IMR-90 (cell line): ENCODE measurements at regions not wholly inside any gene's neighbourhood (a gene's known extent, or its start where the extent isn't known, plus 50 kb on each side); places are given as distances from the start of the nearest gene placed in this dataset.

Experiments
- ATAC-seq: fragments of 200-7000 bp; cut with Tn5 transposase; 2 replicates; pipeline ENCODE4 v1.9.1; 2020; ENCODE audit warnings: low read depth, mild to moderate bottlenecking, moderate library complexity
- BruUV-seq: library from RNA; stranded (reverse); fragments of 400-500 nt; replicated peaks from 2 replicates; lab custom pipeline; 2021; lab: Mats Ljungman, UMichigan
- CTCF ChIA-PET: fragments of 300-600 bp; formaldehyde crosslinking; extraction: SDS; loops from one replicate; lab custom pipeline; 2021; ENCODE audit warnings: antibody characterized with exemption; lab: Yijun Ruan, JAX
- POLR2A ChIA-PET: fragments of 300-600 bp; sonication (Branson Sonifier 250); formaldehyde crosslinking; loops from one replicate; lab custom pipeline; 2022; ENCODE audit warnings: antibody characterized with exemption; ENCODE audit not compliant: unreplicated experiment; lab: Charles Lee
- DNase-seq: peaks from one replicate; pipeline ENCODE4 v3.0.0; 2013
- H2AFZ ChIP-seq: replicated peaks from 2 replicates; pipeline ENCODE3; 2013; ENCODE audit warnings: low read length, mild to moderate bottlenecking; ENCODE audit not compliant: poor library complexity
- H2AK5ac ChIP-seq: 2 replicates; pipeline ENCODE4 v1.6.1; 2013; ENCODE audit warnings: low read depth, low read length, inconsistent platforms
- H2AK9ac ChIP-seq: replicated peaks from 2 replicates; pipeline ENCODE3; 2013; ENCODE audit warnings: mild to moderate bottlenecking, low read depth, low read length, moderate library complexity; ENCODE audit not compliant: poor library complexity
- H2BK120ac ChIP-seq: 2 replicates; pipeline ENCODE4 v1.6.1; 2013; ENCODE audit warnings: low read depth, low read length, inconsistent platforms
- H2BK15ac ChIP-seq: 3 replicates; pipeline ENCODE4 v1.6.1; 2013; ENCODE audit warnings: low read depth, low read length, inconsistent platforms
- H2BK20ac ChIP-seq: 2 replicates; pipeline ENCODE4 v1.6.1; 2013; ENCODE audit warnings: low read depth, mild to moderate bottlenecking, inconsistent platforms, low read length, moderate library complexity
- H2BK5ac ChIP-seq: 2 replicates; pipeline ENCODE4 v1.6.1; 2013; ENCODE audit warnings: mild to moderate bottlenecking, low read depth, low read length, inconsistent platforms; ENCODE audit not compliant: poor library complexity, severe bottlenecking
- H3K14ac ChIP-seq: replicated peaks from 2 replicates; pipeline ENCODE4 v1.6.1; 2013; ENCODE audit warnings: low read depth, low read length, inconsistent platforms
- H3K18ac ChIP-seq: 2 replicates; pipeline ENCODE4 v1.6.1; 2013; ENCODE audit warnings: low read depth, low read length, control low read depth
- H3K23ac ChIP-seq: 2 replicates; pipeline ENCODE4 v1.6.1; 2013; ENCODE audit warnings: low read depth, low read length, inconsistent platforms
- H3K27ac ChIP-seq: 2 replicates; pipeline ENCODE4 v1.5.1; 2013; ENCODE audit warnings: mild to moderate bottlenecking, control low read depth, low read length; ENCODE audit not compliant: insufficient read depth
- H3K27me3 ChIP-seq: 2 replicates; pipeline ENCODE4 v1.6.1; 2013; ENCODE audit warnings: low read length; ENCODE audit not compliant: control insufficient read depth, insufficient read depth
- H3K36me3 ChIP-seq: 2 replicates; pipeline ENCODE4 v1.6.1; 2013; ENCODE audit warnings: low read length, mixed read lengths; ENCODE audit not compliant: control insufficient read depth, insufficient read depth
- H3K4ac ChIP-seq: 2 replicates; pipeline ENCODE4 v1.6.1; 2013; ENCODE audit warnings: low read depth, low read length, inconsistent platforms
- H3K4me1 ChIP-seq: 2 replicates; pipeline ENCODE4 v1.6.1; 2013; ENCODE audit warnings: low read length, mixed read lengths; ENCODE audit not compliant: control insufficient read depth, insufficient read depth
- H3K4me2 ChIP-seq: 2 replicates; pipeline ENCODE4 v1.6.1; 2013; ENCODE audit warnings: low read depth, mild to moderate bottlenecking, control low read depth, low read length, moderate library complexity
- H3K4me3 ChIP-seq: 2 replicates; pipeline ENCODE4 v1.5.1; 2013; ENCODE audit warnings: low read depth, mild to moderate bottlenecking, control low read depth, low read length, moderate library complexity; ENCODE audit not compliant: insufficient read depth
- H3K56ac ChIP-seq: 2 replicates; pipeline ENCODE4 v1.6.1; 2013; ENCODE audit warnings: low read length, inconsistent platforms; ENCODE audit not compliant: insufficient read depth; ENCODE audit errors: extremely low read depth
- H3K79me1 ChIP-seq, 2 experiments: 2 replicates each; pipeline ENCODE4 v1.6.1; 2013; ENCODE audit warnings: low read length in 2 of 2, inconsistent platforms in 1 of 2, low read depth in 1 of 2
- H3K9ac ChIP-seq: 2 replicates; pipeline ENCODE4 v1.6.1; 2013; ENCODE audit warnings: low read depth, low read length, control low read depth
- H3K9me1 ChIP-seq: 2 replicates; pipeline ENCODE4 v1.6.1; 2013; ENCODE audit warnings: low read length, inconsistent platforms; ENCODE audit not compliant: insufficient read depth
- H3K9me3 ChIP-seq: 2 replicates; pipeline ENCODE4 v1.6.1; 2013; ENCODE audit warnings: low read length; ENCODE audit not compliant: control insufficient read depth, insufficient read depth
- H4K20me1 ChIP-seq: 2 replicates; pipeline ENCODE4 v1.6.1; 2013; ENCODE audit warnings: low read length, inconsistent platforms; ENCODE audit not compliant: insufficient read depth
- H4K5ac ChIP-seq: 2 replicates; pipeline ENCODE4 v1.6.1; 2013; ENCODE audit warnings: mild to moderate bottlenecking, low read depth, low read length, control low read depth
- H4K8ac ChIP-seq, 2 experiments: 2 replicates each; pipeline ENCODE4 v1.6.1; 2013; ENCODE audit warnings: low read depth in 2 of 2, low read length in 2 of 2, control low read depth in 1 of 2, inconsistent platforms in 1 of 2
- H4K91ac ChIP-seq: 2 replicates; pipeline ENCODE4 v1.6.1; 2013; ENCODE audit warnings: low read depth, low read length, inconsistent platforms; ENCODE audit not compliant: insufficient read depth
- BHLHE40 ChIP-seq: fragments of 150-350 bp; IDR thresholded peaks from 2 replicates; pipeline ENCODE4 v1.6.1; 2016; ENCODE audit warnings: mild to moderate bottlenecking, low read depth, low read length
- CEBPB ChIP-seq: IDR thresholded peaks from 2 replicates; pipeline ENCODE4 v1.6.1; 2012; ENCODE audit warnings: low read depth, low read length, improper control_type of control experiment
- FOS ChIP-seq: fragments of 150-350 bp; IDR thresholded peaks from 2 replicates; pipeline ENCODE4 v1.6.1; 2016; ENCODE audit warnings: low read depth, low read length
- MAFK ChIP-seq: IDR thresholded peaks from 2 replicates; pipeline ENCODE4 v1.6.1; 2012; ENCODE audit warnings: low read depth, low read length, improper control_type of control experiment
- MXI1 ChIP-seq: IDR thresholded peaks from 2 replicates; pipeline ENCODE4 v1.6.1; 2012; ENCODE audit warnings: low read depth, mild to moderate bottlenecking, low read length, moderate library complexity, borderline replicate concordance
- NFE2L2 ChIP-seq: fragments of 150-350 bp; IDR thresholded peaks from 2 replicates; pipeline ENCODE4 v1.6.1; 2016; ENCODE audit warnings: low read depth, mild to moderate bottlenecking, low read length
- RCOR1 ChIP-seq: IDR thresholded peaks from 2 replicates; pipeline ENCODE4 v1.6.1; 2012; ENCODE audit warnings: mild to moderate bottlenecking, low read length, improper control_type of control experiment; ENCODE audit not compliant: insufficient replicate concordance
- RFX5 ChIP-seq: IDR thresholded peaks from 2 replicates; pipeline ENCODE4 v1.8.0; 2012; ENCODE audit warnings: low read depth, mild to moderate bottlenecking, low read length, moderate library complexity
- WGBS, 2 experiments: methylation state at CpG; one replicate each; pipeline versions ENCODE4 v1.1.5 to v1.1.7; 2013; ENCODE audit warnings: missing lambda C conversion rate in 2 of 2; ENCODE audit not compliant: insufficient read length in 1 of 2; ENCODE audit errors: extremely low coverage in 2 of 2; 5-methylcytosine and 5-hydroxymethylcytosine counted together
- dilution Hi-C: fragments of 300-500 bp; cut with HindIII; formaldehyde crosslinking; loops from one replicate; pipeline ENCODE4 v1.14.3; 2018; ENCODE audit warnings: low sequenced_read_pairs; ENCODE audit not compliant: unreplicated experiment
- in situ Hi-C: fragments of 300-500 bp; cut with MboI; formaldehyde crosslinking; loops from 3 replicates; pipeline ENCODE4 v1.14.3; 2019; ENCODE audit warnings: low sequenced_read_pairs, inconsistent platforms, mixed read lengths
- intact Hi-C: fragments of 100-400 bp; cut with micrococcal nuclease; formaldehyde crosslinking; loops from 2 replicates; pipeline ENCODE4 v1.10.0; 2022
- TF ChIP-seq, protein P1 (sequence below): fragments of 150-350 bp; IDR thresholded peaks from 2 replicates; pipeline ENCODE4 v1.6.1; 2016; ENCODE audit warnings: low read depth, mild to moderate bottlenecking, low read length, moderate library complexity, borderline replicate concordance
- TF ChIP-seq, protein P2 (sequence below): conservative IDR thresholded peaks from 2 replicates; pipeline ENCODE4 v1.5.1; 2012; ENCODE audit warnings: mild to moderate bottlenecking, low read depth, low read length, improper control_type of control experiment

DNA sequence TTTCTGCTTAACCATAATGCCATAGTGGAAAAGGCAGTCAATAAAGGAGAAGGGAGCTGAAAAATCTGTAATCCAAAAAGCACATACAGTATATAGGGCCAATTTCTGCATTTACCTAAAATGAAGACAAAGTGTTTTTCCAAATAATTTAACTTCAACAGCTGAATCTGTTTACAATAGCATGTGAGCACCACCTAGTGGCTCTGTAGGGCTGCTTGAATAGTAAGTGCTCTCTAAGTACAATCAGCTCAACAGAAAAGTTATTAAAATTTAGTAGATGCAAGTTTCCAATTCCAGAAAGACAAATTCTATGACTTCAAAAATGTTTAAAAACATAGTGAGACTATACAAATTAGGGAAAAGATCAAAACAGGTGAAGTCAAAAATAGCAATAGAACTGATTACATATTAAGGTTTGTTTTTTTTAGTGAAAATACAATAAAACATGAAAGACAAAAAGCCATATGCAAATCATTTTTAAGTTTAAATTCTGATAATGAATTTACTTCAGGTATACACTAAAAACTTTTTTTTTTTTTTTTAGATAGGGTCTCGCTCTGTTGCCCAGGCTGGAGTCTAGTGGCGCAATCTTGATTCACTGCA lies 220.0 kb downstream of the SETD4 start (continued):
- TF ChIP-seq MXI1: no peak

DNA sequence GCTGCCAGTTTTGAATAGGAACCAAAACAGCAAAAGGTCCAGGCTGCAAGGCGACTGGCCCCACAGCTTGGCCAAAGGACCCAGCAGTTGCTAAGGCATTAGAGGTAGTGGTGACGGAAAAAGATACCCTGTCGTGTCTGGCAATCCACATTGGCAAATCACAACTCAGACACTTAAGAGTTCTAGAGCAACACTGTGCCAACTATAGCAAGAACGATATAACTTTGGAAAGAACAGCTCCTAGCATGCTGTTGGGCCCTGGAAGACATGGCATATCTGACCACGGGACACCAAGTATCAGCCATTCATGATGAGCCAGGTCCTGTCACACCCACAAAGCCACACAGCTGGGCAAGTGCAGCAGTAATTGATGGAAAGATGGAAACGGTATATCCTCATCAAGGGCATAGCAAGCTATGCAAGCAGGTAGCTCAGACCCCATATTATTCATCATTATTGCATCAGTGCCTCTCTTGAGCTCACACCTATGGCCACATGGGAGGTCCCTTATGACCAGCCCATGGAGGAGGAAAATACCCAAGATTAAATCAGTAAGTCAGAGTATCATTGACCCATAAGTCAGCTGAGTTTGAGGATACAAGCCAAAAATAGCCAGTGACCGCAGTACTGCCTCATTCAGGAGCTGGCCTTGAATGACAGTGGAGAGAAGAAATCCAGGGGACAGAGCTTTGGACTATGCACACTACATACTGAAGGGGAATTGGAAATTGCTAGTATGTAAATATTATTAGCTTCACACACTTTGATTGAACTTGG lies 221.2 kb downstream of the SETD4 start:
- no peak for ATAC-seq
- no TSS peak for BruUV-seq
- H3K9ac ChIP-seq: no peak overlapping the region
- peak overlapping the region; percentile 40; the same call in 1 of the 2 replicates for H2BK120ac ChIP-seq
- H2BK15ac ChIP-seq: peak overlapping the region; percentile 36; the same call in 2 of the 3 replicates
- H3K4me1 ChIP-seq: 0 out of 2 replicates have a peak, but pooled peaks cover under 1% of the 10 kb centered on the region
- no peak overlapping the region for H3K23ac ChIP-seq
- no peak overlapping the region for H4K5ac ChIP-seq
- WGBS, 2 experiments: 86% methylated on average over 1 of the region's 7 CpGs; no CpG with 5 or more reads in 1 of the 2 experiments
- no peak overlapping the region for H2AK9ac ChIP-seq
- H3K36me3 ChIP-seq: no peaks in the 10 kb centered on the region
- H3K27me3 ChIP-seq: no peaks in the 10 kb centered on the region
- H3K9me1 ChIP-seq: peaks cover 5% of the 10 kb centered on the region; the same call in 1 of the 2 replicates
- dilution Hi-C loops: no loop called here
- ChIA-PET CTCF (interaction anchor here (0.5 to 2.0 kb wide), 4 partner anchors 94 to 1094 kb away, joined by 4 to 11 read pairs (median 4); no protein-coding TSS in a partner anchor), POLR2A (no interaction called here)
- peak overlapping the region; percentile 32 for H3K4ac ChIP-seq
- in situ Hi-C loops: no loop called here
- intact Hi-C loops: no loop called here
- no peak overlapping the region for H3K56ac ChIP-seq
- H3K27ac ChIP-seq: no peak overlapping the region
- peak overlapping the region; percentile 4; the same call in 1 of the 2 replicates for H3K14ac ChIP-seq
- H3K4me2 ChIP-seq: no peak overlapping the region
- H3K79me1 ChIP-seq: no peaks in the 10 kb centered on the region
- H3K18ac ChIP-seq: 0 out of 2 replicates have a peak overlapping the region, but pooled peaks have one; percentile 21
- H4K91ac ChIP-seq: 0 out of 2 replicates have a peak overlapping the region, but pooled peaks have one; percentile 1
- no peaks in the 10 kb centered on the region for H4K20me1 ChIP-seq
- no peak for DNase-seq
- no peaks in the 10 kb centered on the region for H3K9me3 ChIP-seq
- H3K4me3 ChIP-seq: no peak overlapping the region
- H2BK5ac ChIP-seq: no peak overlapping the region
- H2AK5ac ChIP-seq: peak overlapping the region; percentile 80
- no peak overlapping the region for H2AFZ ChIP-seq
- no peak overlapping the region for H4K8ac ChIP-seq
- peak overlapping the region; percentile 39 for H2BK20ac ChIP-seq
- TF ChIP-seq, protein P1, sequence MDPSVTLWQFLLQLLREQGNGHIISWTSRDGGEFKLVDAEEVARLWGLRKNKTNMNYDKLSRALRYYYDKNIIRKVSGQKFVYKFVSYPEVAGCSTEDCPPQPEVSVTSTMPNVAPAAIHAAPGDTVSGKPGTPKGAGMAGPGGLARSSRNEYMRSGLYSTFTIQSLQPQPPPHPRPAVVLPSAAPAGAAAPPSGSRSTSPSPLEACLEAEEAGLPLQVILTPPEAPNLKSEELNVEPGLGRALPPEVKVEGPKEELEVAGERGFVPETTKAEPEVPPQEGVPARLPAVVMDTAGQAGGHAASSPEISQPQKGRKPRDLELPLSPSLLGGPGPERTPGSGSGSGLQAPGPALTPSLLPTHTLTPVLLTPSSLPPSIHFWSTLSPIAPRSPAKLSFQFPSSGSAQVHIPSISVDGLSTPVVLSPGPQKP: no peak
- TF ChIP-seq CEBPB: no peak
- TF ChIP-seq RCOR1: no peak
- TF ChIP-seq BHLHE40: no peak
- no peak for TF ChIP-seq RFX5
- no peak for TF ChIP-seq NFE2L2
- TF ChIP-seq MXI1: no peak
- no peak for TF ChIP-seq FOS
- TF ChIP-seq, protein P2, sequence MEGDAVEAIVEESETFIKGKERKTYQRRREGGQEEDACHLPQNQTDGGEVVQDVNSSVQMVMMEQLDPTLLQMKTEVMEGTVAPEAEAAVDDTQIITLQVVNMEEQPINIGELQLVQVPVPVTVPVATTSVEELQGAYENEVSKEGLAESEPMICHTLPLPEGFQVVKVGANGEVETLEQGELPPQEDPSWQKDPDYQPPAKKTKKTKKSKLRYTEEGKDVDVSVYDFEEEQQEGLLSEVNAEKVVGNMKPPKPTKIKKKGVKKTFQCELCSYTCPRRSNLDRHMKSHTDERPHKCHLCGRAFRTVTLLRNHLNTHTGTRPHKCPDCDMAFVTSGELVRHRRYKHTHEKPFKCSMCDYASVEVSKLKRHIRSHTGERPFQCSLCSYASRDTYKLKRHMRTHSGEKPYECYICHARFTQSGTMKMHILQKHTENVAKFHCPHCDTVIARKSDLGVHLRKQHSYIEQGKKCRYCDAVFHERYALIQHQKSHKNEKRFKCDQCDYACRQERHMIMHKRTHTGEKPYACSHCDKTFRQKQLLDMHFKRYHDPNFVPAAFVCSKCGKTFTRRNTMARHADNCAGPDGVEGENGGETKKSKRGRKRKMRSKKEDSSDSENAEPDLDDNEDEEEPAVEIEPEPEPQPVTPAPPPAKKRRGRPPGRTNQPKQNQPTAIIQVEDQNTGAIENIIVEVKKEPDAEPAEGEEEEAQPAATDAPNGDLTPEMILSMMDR: no peak
- TF ChIP-seq MAFK: no peak
